H1 (cell line): ENCODE measurements at regions not wholly inside any gene's neighbourhood (a gene's known extent, or its start where the extent isn't known, plus 50 kb on each side); places are given as distances from the start of the nearest gene placed in this dataset.

Experiments used
- GABPA ChIP-seq: IDR thresholded peaks from 2 replicates; pipeline ENCODE4 v1.6.1; 2011; ENCODE audit warnings: mild to moderate bottlenecking, low read length, moderate library complexity, borderline replicate concordance; ENCODE audit not compliant: insufficient read depth
- HDAC6 ChIP-seq: IDR thresholded peaks from one replicate; pipeline ENCODE4 v1.7.1; 2012; ENCODE audit warnings: low read depth, mild to moderate bottlenecking, inconsistent platforms, low read length, moderate library complexity
- RFX5 ChIP-seq: IDR thresholded peaks from 2 replicates; pipeline ENCODE4 v1.6.1; 2011; ENCODE audit warnings: low read depth, low read length, improper control_type of control experiment, borderline replicate concordance
- RXRA ChIP-seq: IDR thresholded peaks from 2 replicates; pipeline ENCODE4 v1.6.1; 2011; ENCODE audit warnings: low read depth, mild to moderate bottlenecking, low read length, moderate library complexity; ENCODE audit not compliant: insufficient read depth
- SIX5 ChIP-seq: IDR thresholded peaks from 2 replicates; pipeline ENCODE4 v1.6.1; 2011; ENCODE audit warnings: mild to moderate bottlenecking, low read depth, low read length
- SP1 ChIP-seq: IDR thresholded peaks from 2 replicates; pipeline ENCODE4 v1.6.1; 2011; ENCODE audit warnings: low read depth, low read length

DNA sequence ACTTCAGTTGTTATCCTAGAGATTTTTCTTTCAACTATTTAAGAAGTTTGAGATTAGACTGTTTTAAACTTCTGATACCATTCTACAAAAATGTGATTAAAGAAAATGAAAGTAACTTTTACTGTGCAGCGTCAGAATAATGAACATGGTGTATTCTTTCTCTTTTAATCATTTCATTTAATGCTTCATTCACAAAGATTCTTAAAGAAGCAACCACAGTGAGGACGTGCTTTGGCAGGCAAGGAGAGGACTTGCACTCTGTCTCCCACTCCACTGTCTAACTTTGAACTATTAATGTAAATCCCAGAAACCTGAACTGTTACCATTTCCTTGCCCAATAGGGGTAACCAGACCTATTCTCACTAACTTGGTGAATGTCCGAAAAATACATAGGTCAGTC is 137.0 kb downstream of the KCNRG start (continued):
- TF ChIP-seq RFX5 (no peak), RXRA (no peak), GABPA (no peak), SP1 (no peak), HDAC6 (no peak), SIX5 (no peak)
